ENCODE measurements at regions not wholly inside any gene's neighbourhood (a gene's known extent, or its start where the extent isn't known, plus 50 kb on each side); places are given as distances from the start of the nearest gene placed in this dataset.

DNA sequence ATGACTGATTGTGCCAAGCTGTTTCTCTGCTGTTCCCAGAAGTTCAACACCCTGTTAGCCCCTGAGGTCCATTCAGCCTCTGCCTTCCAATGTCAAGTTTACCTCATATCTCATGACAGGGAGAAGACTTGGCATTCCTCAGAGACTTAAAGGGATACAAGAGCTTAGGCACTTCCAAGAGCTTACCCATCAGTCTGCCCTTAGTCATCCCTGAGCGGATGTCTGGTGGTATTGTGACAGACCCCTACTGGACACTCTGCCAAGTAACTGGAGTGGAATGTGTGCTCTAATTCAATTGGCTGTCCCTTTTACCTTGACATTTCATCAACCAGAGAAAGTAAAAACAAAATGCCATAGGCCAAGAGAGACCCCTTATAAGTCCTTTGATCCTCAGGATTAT is 151.5 kb downstream of the AASDHPPT start:
- no peak overlapping the region for H3K4me3 ChIP-seq (ENCODE audit: low read depth, low read length)
- no peak for TF ChIP-seq CTCF (conservative IDR thresholded peaks at IDR 0.05; ENCODE audit: low read depth, low read length)
- DNase-seq (ENCODE audit: low read depth): peak; percentile 19

DNA sequence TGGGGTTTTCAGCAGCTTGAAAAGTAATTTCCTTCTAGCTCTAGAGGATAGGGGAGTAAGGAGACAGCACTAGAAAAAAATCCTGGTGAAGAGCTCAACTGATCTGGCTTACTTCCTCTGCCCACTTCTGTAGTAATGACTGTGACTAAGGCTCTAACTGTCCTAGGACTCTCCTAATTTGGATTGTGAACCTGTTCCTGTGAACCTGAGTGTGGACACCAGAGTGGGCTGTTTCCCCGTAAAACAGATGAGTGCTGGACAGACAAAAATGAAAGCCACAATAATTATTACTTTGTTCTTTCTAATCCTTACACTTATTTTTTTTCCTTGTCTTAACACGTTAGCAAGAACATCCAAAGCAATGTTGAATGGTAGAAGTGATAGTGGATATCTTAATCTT is 154.1 kb downstream of the AASDHPPT start:
- H3K4me3 ChIP-seq (ENCODE audit: low read depth, low read length): no peak overlapping the region
- peak; percentile 24 for DNase-seq (ENCODE audit: low read depth)
- peak; percentile 41 for TF ChIP-seq CTCF (conservative IDR thresholded peaks at IDR 0.05; ENCODE audit: low read depth, low read length)

- DNase-seq (ENCODE audit: low read depth): no peak
- H3K4me3 ChIP-seq (ENCODE audit: low read depth, low read length): no peak overlapping the region
- TF ChIP-seq CTCF (conservative IDR thresholded peaks at IDR 0.05; ENCODE audit: low read depth, low read length): no peak
Observed at GRCh38 chr11:106233191-106233590, 155.7 kb downstream of the AASDHPPT start.

GRCh38 chr11:106234794-106235193 is 157.3 kb downstream of the AASDHPPT start:
- TF ChIP-seq CTCF (conservative IDR thresholded peaks at IDR 0.05; ENCODE audit: low read depth, low read length): no peak
- no peak overlapping the region for H3K4me3 ChIP-seq (ENCODE audit: low read depth, low read length)
- no peak for DNase-seq (ENCODE audit: low read depth)

- DNase-seq (ENCODE audit: low read depth): no peak
- TF ChIP-seq CTCF (conservative IDR thresholded peaks at IDR 0.05; ENCODE audit: low read depth, low read length): no peak
- H3K4me3 ChIP-seq (ENCODE audit: low read depth, low read length): no peak overlapping the region
Observed at GRCh38 chr11:106236295-106236694, 158.8 kb downstream of the AASDHPPT start.

DNA sequence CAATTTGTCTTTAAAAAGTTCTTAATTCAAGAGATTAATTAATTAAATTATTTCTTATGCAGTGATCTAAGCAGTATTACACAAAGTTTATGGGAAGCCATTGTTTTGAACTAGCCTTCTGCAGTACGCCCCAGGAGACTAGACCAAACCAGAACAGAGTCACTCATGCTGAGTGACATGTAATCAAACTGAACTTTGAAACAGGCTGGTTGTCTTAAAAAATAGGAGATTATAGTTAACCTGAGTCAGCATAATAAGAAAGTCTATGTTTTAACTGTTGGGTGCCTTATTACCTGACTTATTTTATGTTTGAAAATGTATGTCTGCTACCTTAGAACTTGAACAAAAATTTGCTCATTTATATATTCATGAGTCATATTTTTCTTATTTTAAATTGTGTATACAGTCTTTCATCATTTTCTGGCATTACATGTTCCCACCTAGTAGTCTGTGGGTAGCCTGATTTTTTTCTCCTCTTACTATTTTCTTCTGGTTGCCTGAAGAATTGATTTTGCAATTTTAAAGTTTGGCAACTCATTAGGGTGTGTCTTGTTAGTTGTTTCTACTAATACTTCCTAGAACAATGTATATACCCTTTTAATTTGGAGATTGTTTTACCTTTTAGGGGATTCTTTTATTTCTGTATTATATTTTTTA is 161.4 kb downstream of the AASDHPPT start:
- no peak for TF ChIP-seq CTCF (conservative IDR thresholded peaks at IDR 0.05; ENCODE audit: low read depth, low read length)
- DNase-seq (ENCODE audit: low read depth): no peak
- H3K4me3 ChIP-seq (ENCODE audit: low read depth, low read length): no peak overlapping the region

DNA sequence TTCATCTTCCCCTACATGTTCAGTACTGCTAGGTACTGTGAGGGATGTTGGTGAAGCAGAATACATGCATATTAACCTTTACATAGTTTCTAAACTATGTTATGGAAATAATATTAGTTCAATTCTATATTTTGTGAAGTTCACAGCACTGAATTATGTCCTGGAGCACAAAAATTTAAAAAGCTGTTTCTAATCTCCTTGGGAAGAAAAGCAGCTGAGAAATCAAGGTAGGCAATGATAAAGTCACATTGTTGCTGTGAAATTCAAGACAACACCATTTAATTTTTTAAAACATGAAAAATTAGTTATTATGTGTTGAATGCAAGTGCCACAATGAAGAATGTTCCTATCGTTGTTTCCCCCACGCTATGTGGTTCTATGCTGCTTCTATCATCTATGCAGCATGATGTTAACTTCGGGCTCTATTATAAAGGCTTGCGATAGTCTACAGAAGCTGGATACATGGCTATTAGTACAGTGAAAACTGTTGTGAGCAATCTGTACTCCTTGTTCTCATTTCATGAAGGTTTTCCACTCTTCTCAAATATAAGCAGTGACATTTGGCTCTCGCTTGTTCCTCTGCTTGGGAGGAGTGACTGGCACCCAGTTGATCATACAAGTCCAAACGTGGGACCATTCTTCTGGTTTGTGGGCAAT is 164.3 kb downstream of the AASDHPPT start:
- no peak for DNase-seq (ENCODE audit: low read depth)
- no peak overlapping the region for H3K4me3 ChIP-seq (ENCODE audit: low read depth, low read length)
- TF ChIP-seq CTCF (conservative IDR thresholded peaks at IDR 0.05; ENCODE audit: low read depth, low read length): no peak
